H9 (cell line): ENCODE measurements at regions not wholly inside any gene's neighbourhood (a gene's known extent, or its start where the extent isn't known, plus 50 kb on each side); places are given as distances from the start of the nearest gene placed in this dataset.

Experiments used
- DNase-seq: peaks from one replicate; pipeline ENCODE4 v3.0.0-alpha.2; 2017
- H2AFZ ChIP-seq: one replicate; pipeline ENCODE4 v1.6.1; 2013; ENCODE audit warnings: mild to moderate bottlenecking, low read length, control low read depth, moderate library complexity
- H2AK5ac ChIP-seq: 2 replicates; pipeline ENCODE4 v1.6.1; 2013; ENCODE audit warnings: low read length, control low read depth, mixed read lengths; ENCODE audit not compliant: insufficient read length
- H2BK120ac ChIP-seq: one replicate; pipeline ENCODE4 v1.6.1; 2013; ENCODE audit warnings: low read depth, mild to moderate bottlenecking, low read length, control low read depth, inconsistent platforms; ENCODE audit not compliant: poor library complexity, severe bottlenecking
- H2BK12ac ChIP-seq: 2 replicates; pipeline ENCODE4 v1.6.1; 2013; ENCODE audit warnings: low read length, control low read depth, mixed read lengths, low read depth; ENCODE audit not compliant: insufficient read length
- H2BK15ac ChIP-seq: 2 replicates; pipeline ENCODE4 v1.6.1; 2013; ENCODE audit warnings: low read depth, low read length, control low read depth
- H2BK20ac ChIP-seq: one replicate; pipeline ENCODE4 v1.6.1; 2013; ENCODE audit warnings: low read depth, mild to moderate bottlenecking, low read length, control low read depth, inconsistent platforms; ENCODE audit not compliant: poor library complexity, severe bottlenecking
- H2BK5ac ChIP-seq: 2 replicates; pipeline ENCODE4 v1.6.1; 2013; ENCODE audit warnings: low read length, control low read depth, mixed read lengths; ENCODE audit not compliant: insufficient read length
- H3K14ac ChIP-seq: 2 replicates; pipeline ENCODE4 v1.6.1; 2013; ENCODE audit warnings: low read length, control low read depth; ENCODE audit not compliant: insufficient read depth
- H3K18ac ChIP-seq: 2 replicates; pipeline ENCODE4 v1.6.1; 2013; ENCODE audit warnings: low read depth, mild to moderate bottlenecking, mixed read lengths, low read length, control low read depth; ENCODE audit not compliant: insufficient read length
- H3K23ac ChIP-seq: 2 replicates; pipeline ENCODE4 v1.6.1; 2013; ENCODE audit warnings: low read length, control low read depth, mixed read lengths, low read depth; ENCODE audit not compliant: insufficient read length
- H3K23me2 ChIP-seq: 2 replicates; pipeline ENCODE4 v1.6.1; 2013; ENCODE audit warnings: low read depth, mild to moderate bottlenecking, mixed read lengths, low read length, control low read depth; ENCODE audit not compliant: insufficient read length, poor library complexity, severe bottlenecking
- H3K27ac ChIP-seq: 2 replicates; pipeline ENCODE4 v1.5.1; 2013; ENCODE audit warnings: low read length, control low read depth, mixed read lengths, low read depth; ENCODE audit not compliant: insufficient read length
- H3K27me3 ChIP-seq: 2 replicates; pipeline ENCODE4 v1.6.1; 2013; ENCODE audit warnings: low read length, control low read depth, inconsistent platforms; ENCODE audit not compliant: insufficient read depth
- H3K4ac ChIP-seq: 2 replicates; pipeline ENCODE4 v1.6.1; 2013; ENCODE audit warnings: low read depth, mild to moderate bottlenecking, control low read depth, inconsistent platforms, low read length, moderate library complexity
- H3K4me1 ChIP-seq: 2 replicates; pipeline ENCODE4 v1.6.1; 2013; ENCODE audit warnings: low read length, control low read depth, inconsistent platforms; ENCODE audit not compliant: insufficient read depth
- H3K4me2 ChIP-seq: 2 replicates; pipeline ENCODE4 v1.6.1; 2013; ENCODE audit warnings: low read length, control low read depth, mixed read lengths; ENCODE audit not compliant: insufficient read length, insufficient read depth
- H3K56ac ChIP-seq: 2 replicates; pipeline ENCODE4 v1.6.1; 2013; ENCODE audit warnings: low read depth, mild to moderate bottlenecking, mixed read lengths, low read length, control low read depth; ENCODE audit not compliant: insufficient read length
- H3K79me1 ChIP-seq: 2 replicates; pipeline ENCODE4 v1.6.1; 2013; ENCODE audit warnings: low read depth, mild to moderate bottlenecking, moderate library complexity, low read length, control low read depth, inconsistent platforms; ENCODE audit not compliant: insufficient read depth, poor library complexity, severe bottlenecking
- H3K79me2 ChIP-seq: 2 replicates; pipeline ENCODE4 v1.6.1; 2013; ENCODE audit warnings: low read length, control low read depth, inconsistent platforms; ENCODE audit not compliant: insufficient read depth
- H3K9ac ChIP-seq: 2 replicates; pipeline ENCODE4 v1.6.1; 2013; ENCODE audit warnings: low read length, control low read depth, mixed read lengths; ENCODE audit not compliant: insufficient read length; ENCODE audit errors: extremely low read depth
- H3K9me3 ChIP-seq: one replicate; pipeline ENCODE4 v1.6.1; 2013; ENCODE audit warnings: low read depth, low read length, inconsistent platforms; ENCODE audit not compliant: control insufficient read depth
- H3T11ph ChIP-seq: one replicate; pipeline ENCODE4 v1.6.1; 2013; ENCODE audit warnings: mild to moderate bottlenecking, low read length, control low read depth, inconsistent platforms
- H4K20me1 ChIP-seq: one replicate; pipeline ENCODE4 v1.6.1; 2013; ENCODE audit not compliant: control insufficient read depth, insufficient read length, insufficient read depth
- H4K5ac ChIP-seq: 2 replicates; pipeline ENCODE4 v1.6.1; 2013; ENCODE audit warnings: low read depth, mild to moderate bottlenecking, mixed read lengths, low read length, control low read depth; ENCODE audit not compliant: insufficient read length
- H4K8ac ChIP-seq: replicated peaks from 2 replicates; pipeline ENCODE4 v1.6.1; 2013; ENCODE audit warnings: low read length, control low read depth, mixed read lengths, low read depth; ENCODE audit not compliant: insufficient read length
- H4K91ac ChIP-seq: 2 replicates; pipeline ENCODE4 v1.6.1; 2013; ENCODE audit warnings: low read depth, mild to moderate bottlenecking, moderate library complexity, mixed read lengths, low read length, control low read depth; ENCODE audit not compliant: insufficient read length
- H3K27ac Mint-ChIP-seq, 3 experiments: 2 replicates in 2 of 3; 3 replicates in 1 of 3; pipeline ENCODE4 v1.8.0; 2020 to 2021; ENCODE audit warnings: mixed read lengths in 3 of 3, mild to moderate bottlenecking in 1 of 3, moderate library complexity in 1 of 3
- H3K27me3 Mint-ChIP-seq: 2 replicates; pipeline ENCODE4 v1.8.0; 2021; ENCODE audit warnings: low read depth, mild to moderate bottlenecking, moderate library complexity, mixed read lengths
- H3K36me3 Mint-ChIP-seq, 3 experiments: 2 replicates in 2 of 3; 3 replicates in 1 of 3; pipeline ENCODE4 v1.8.0; 2020 to 2021; ENCODE audit warnings: low read depth in 3 of 3, mixed read lengths in 3 of 3; ENCODE audit not compliant: insufficient read depth in 1 of 3
- H3K4me1 Mint-ChIP-seq, 2 experiments: 2 replicates each; pipeline ENCODE4 v1.8.0; 2020; ENCODE audit warnings: mixed read lengths in 2 of 2
- H3K4me3 Mint-ChIP-seq, 2 experiments: 2 replicates in 1 of 2; 3 replicates in 1 of 2; pipeline ENCODE4 v1.8.0; 2020 to 2021; ENCODE audit warnings: mild to moderate bottlenecking in 2 of 2, mixed read lengths in 2 of 2, moderate library complexity in 1 of 2
- H3K9me3 Mint-ChIP-seq, 2 experiments: 2 replicates in 1 of 2; 3 replicates in 1 of 2; pipeline ENCODE4 v1.8.0; 2020; ENCODE audit warnings: mild to moderate bottlenecking in 2 of 2, mixed read lengths in 2 of 2, moderate library complexity in 1 of 2
- CTCF ChIP-seq: fragments of 200-600 bp; sonication (generic); conservative IDR thresholded peaks from 3 replicates; pipeline ENCODE4 v1.8.0; 2021; ENCODE audit warnings: antibody characterized with exemption, mild to moderate bottlenecking

- H3K4me3 Mint-ChIP-seq = no peak overlapping the region
- H3K79me1 ChIP-seq = no peaks in the 10 kb centered on the region
- H3K14ac ChIP-seq = no peak overlapping the region
- H3K9me3 Mint-ChIP-seq = peaks cover 0 to 4% of the 10 kb centered on the region in 2 experiments; a peak in 1 of 5 replicates
- H3K27me3 ChIP-seq = no peaks in the 10 kb centered on the region
- H3K79me2 ChIP-seq = no peaks in the 10 kb centered on the region
- H3T11ph ChIP-seq = no peak overlapping the region
- H2BK5ac ChIP-seq = no peak overlapping the region
- no peaks in the 10 kb centered on the region for H3K9me3 ChIP-seq
- no peak overlapping the region for H3K4ac ChIP-seq
- no peak overlapping the region for H4K8ac ChIP-seq
- H2BK20ac ChIP-seq = no peak overlapping the region
- no peaks in the 10 kb centered on the region for H3K4me1 ChIP-seq
- no peaks in the 10 kb centered on the region for H3K23me2 ChIP-seq
- H3K27ac Mint-ChIP-seq = no peak overlapping the region; a peak in 1 of 7 replicates
- H3K27ac ChIP-seq = no peak overlapping the region
- no peak overlapping the region for H2BK15ac ChIP-seq
- H3K23ac ChIP-seq = no peak overlapping the region
- no peak overlapping the region for H4K91ac ChIP-seq
- peaks cover 0 to 3% (median 0%) of the 10 kb centered on the region in 3 experiments; a peak in 3 of 7 replicates for H3K36me3 Mint-ChIP-seq
- no peak overlapping the region for H4K5ac ChIP-seq
- no peak overlapping the region for H2BK12ac ChIP-seq
- H2AK5ac ChIP-seq = no peak overlapping the region
- H2AFZ ChIP-seq = no peak overlapping the region
- no peaks in the 10 kb centered on the region; a peak in 1 of 4 replicates for H3K4me1 Mint-ChIP-seq
- no peak overlapping the region for H3K56ac ChIP-seq
- no peak for DNase-seq
- H3K18ac ChIP-seq = no peak overlapping the region
- H3K27me3 Mint-ChIP-seq = no peaks in the 10 kb centered on the region
- no peak overlapping the region for H3K9ac ChIP-seq
- no peak overlapping the region for H3K4me2 ChIP-seq
- TF ChIP-seq CTCF = no peak
- no peak overlapping the region for H2BK120ac ChIP-seq
- H4K20me1 ChIP-seq = no peaks in the 10 kb centered on the region
Observed at GRCh38 chr12:46698003-46698402, 127.8 kb downstream of the SLC38A4 start.
